ENCODE measurements at regions not wholly inside any gene's neighbourhood (a gene's known extent, or its start where the extent isn't known, plus 50 kb on each side); places are given as distances from the start of the nearest gene placed in this dataset.

DNA sequence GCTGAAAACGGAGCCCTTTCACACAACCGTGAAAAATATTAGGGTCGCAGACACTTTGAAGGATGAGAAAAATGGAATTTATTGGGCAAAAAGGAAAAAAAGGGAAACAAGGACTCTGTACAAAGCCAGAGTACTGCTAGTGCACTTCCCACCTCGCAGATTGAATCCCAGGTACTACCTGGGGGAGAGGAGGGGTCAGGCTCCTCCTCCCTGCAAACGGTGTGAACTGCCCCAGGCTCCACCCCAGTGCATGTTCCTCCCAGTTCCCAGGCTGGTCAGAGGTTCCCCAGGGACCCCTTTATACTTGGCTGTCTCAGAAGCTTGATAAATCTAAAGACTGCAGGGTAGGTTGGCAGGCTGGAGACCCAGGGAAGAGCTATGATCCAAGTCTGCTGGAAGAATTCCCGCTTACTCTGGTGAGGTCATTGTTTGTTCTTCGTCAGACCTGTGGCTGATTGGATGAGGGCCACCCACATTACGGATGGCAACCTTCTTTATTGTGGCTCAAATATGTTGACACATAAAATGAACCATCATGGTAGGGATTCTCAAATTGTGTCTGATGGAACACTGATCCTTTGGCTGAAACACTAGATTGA lies 290.4 kb upstream of the POU3F3 start:
- no peak for DNase-seq (ENCODE audit: low spot score in 2 of 2, unreplicated experiment in 2 of 2)
- H3K4me1 Mint-ChIP-seq, result no peaks in the 10 kb centered on the region
- no peaks in the 10 kb centered on the region for H3K36me3 Mint-ChIP-seq
- no peaks in the 10 kb centered on the region for H3K9me3 Mint-ChIP-seq
- H3K27me3 Mint-ChIP-seq (ENCODE audit: low read depth), result peaks cover 48% of the 10 kb centered on the region
- TF ChIP-seq, protein P1, sequence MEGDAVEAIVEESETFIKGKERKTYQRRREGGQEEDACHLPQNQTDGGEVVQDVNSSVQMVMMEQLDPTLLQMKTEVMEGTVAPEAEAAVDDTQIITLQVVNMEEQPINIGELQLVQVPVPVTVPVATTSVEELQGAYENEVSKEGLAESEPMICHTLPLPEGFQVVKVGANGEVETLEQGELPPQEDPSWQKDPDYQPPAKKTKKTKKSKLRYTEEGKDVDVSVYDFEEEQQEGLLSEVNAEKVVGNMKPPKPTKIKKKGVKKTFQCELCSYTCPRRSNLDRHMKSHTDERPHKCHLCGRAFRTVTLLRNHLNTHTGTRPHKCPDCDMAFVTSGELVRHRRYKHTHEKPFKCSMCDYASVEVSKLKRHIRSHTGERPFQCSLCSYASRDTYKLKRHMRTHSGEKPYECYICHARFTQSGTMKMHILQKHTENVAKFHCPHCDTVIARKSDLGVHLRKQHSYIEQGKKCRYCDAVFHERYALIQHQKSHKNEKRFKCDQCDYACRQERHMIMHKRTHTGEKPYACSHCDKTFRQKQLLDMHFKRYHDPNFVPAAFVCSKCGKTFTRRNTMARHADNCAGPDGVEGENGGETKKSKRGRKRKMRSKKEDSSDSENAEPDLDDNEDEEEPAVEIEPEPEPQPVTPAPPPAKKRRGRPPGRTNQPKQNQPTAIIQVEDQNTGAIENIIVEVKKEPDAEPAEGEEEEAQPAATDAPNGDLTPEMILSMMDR (IDR thresholded peaks at IDR 0.05; ENCODE audit: unreplicated experiment), result no peak
- no peak overlapping the region for H3K4me3 Mint-ChIP-seq
- no peak overlapping the region for H3K27ac Mint-ChIP-seq

DNA sequence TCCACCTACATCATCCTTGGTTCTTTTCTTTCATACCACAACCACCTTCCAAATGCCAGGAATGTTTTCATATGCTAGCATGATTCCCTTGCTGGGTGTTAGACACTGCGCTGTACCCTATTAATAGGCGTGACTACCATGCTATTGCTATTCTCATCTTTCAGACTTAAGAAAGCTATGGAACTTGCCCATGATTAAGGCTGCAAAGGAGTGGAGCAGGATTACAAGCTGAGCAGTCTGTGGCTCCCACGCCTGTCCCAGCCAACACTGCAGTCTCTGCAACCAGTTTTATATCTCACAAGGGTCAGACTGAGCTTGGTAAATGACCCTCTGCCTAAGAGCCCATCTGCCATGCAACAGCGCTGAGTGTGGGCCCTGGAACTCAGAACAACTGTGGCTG lies 285.7 kb upstream of the POU3F3 start:
- H3K27me3 Mint-ChIP-seq (ENCODE audit: low read depth), result peaks cover 15% of the 10 kb centered on the region
- no peak for DNase-seq (ENCODE audit: low spot score in 2 of 2, unreplicated experiment in 2 of 2)
- H3K4me3 Mint-ChIP-seq, result no peak overlapping the region

DNA sequence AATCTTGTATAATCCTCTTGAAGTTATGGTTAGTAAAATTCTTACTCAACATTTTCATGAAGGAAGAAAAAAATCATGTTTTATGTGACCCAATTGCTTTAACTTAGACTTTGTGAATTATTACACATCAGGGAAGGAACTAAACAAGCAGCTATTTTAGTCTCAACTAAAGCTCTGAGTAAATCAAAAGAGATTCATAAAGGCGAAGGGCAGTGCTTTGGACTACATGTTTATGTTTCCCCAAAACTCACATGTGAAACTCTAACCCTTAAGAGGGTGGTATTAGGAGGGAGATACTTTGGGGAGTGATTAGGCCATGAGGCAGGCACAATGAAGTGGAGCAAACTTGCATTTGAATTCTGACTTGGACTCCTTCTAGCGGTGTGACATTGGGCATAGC lies 283.7 kb upstream of the POU3F3 start:
- Mint-ChIP-seq H3K4me1 (no peaks in the 10 kb centered on the region), H3K9me3 (no peaks in the 10 kb centered on the region), H3K27me3 (ENCODE audit: low read depth) (peaks cover 15% of the 10 kb centered on the region), H3K36me3 (no peaks in the 10 kb centered on the region), H3K4me3 (no peak overlapping the region), H3K27ac (no peak overlapping the region)
- no peak for DNase-seq (ENCODE audit: low spot score in 2 of 2, unreplicated experiment in 2 of 2)
- TF ChIP-seq, protein P1 (IDR thresholded peaks at IDR 0.05; ENCODE audit: unreplicated experiment), result no peak

More for the DNA sequence above, 285.7 kb upstream of the POU3F3 start:
- H3K27ac Mint-ChIP-seq, result no peak overlapping the region
- no peaks in the 10 kb centered on the region for H3K36me3 Mint-ChIP-seq
- no peaks in the 10 kb centered on the region for H3K9me3 Mint-ChIP-seq
- TF ChIP-seq, protein P1 (IDR thresholded peaks at IDR 0.05; ENCODE audit: unreplicated experiment), result no peak
- no peaks in the 10 kb centered on the region for H3K4me1 Mint-ChIP-seq

DNA sequence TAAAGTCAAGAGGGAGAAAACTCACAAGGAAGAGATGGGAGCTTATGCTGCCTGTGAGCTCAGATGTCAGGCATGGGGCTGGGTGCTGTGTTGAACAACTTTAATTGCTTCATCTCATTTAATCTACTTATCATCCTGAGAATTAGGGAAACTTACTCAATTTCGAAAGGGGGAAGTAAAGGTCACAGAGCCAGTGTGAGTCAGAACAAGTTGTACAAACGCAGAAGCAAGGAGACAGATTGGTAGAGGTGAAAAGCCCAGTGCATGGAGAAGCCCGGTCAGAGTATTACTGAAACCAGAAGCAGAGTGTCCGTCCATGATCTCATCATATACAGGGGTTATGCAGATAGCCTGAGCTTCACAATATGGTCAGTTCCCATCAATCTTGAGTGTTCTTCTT lies 281.1 kb upstream of the POU3F3 start:
- H3K27ac Mint-ChIP-seq, result no peak overlapping the region
- no peaks in the 10 kb centered on the region for H3K4me1 Mint-ChIP-seq
- H3K36me3 Mint-ChIP-seq, result no peaks in the 10 kb centered on the region
- no peaks in the 10 kb centered on the region for H3K9me3 Mint-ChIP-seq
- H3K27me3 Mint-ChIP-seq (ENCODE audit: low read depth), result peaks cover 18% of the 10 kb centered on the region
- TF ChIP-seq, protein P1 (IDR thresholded peaks at IDR 0.05; ENCODE audit: unreplicated experiment), result no peak
- H3K4me3 Mint-ChIP-seq, result no peak overlapping the region
- DNase-seq (ENCODE audit: low spot score in 2 of 2, unreplicated experiment in 2 of 2), result no peak

DNA sequence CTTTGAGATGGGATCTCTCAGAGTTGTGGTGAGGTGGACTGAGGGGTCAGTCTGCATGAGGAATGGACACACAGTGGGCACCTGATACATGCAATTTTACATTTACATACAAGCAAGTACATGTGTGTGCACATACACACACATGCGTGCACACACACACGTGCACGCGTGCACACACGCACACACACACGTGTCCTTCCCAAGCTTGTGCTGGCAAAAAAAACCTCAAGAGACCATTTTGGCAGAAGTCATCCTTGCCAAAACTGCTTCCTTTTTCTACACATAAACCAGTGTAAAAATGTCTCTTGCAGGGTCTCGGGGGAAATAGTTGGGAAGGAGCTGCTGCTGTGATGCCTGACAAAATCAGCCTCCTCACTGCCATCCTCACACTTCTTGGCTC lies 279.5 kb upstream of the POU3F3 start:
- Mint-ChIP-seq H3K36me3 (no peaks in the 10 kb centered on the region), H3K27ac (no peak overlapping the region), H3K4me3 (no peak overlapping the region), H3K4me1 (no peaks in the 10 kb centered on the region), H3K9me3 (no peaks in the 10 kb centered on the region), H3K27me3 (ENCODE audit: low read depth) (peaks cover 18% of the 10 kb centered on the region)
- TF ChIP-seq, protein P1 (IDR thresholded peaks at IDR 0.05; ENCODE audit: unreplicated experiment), result no peak
- DNase-seq (ENCODE audit: low spot score in 2 of 2, unreplicated experiment in 2 of 2), result no peak

DNA sequence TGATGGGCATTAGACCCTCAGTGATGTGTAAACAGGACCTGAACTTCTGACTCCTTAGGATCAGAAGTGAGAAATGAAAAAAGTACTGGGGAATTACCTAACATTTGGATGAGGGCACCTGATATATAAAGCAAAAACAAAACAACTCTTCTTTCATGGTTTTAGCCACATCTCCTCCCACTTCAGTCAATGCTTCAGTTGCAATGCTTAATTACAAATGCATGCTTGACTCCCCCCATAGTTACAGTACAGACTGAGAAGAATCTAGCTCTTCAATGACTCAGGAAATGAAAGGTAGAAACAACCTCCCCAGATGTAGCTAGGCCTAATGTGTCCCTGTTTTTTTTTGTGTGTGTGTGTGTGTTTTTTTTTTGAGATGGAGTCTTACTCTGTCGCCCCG lies 276.8 kb upstream of the POU3F3 start:
- Mint-ChIP-seq H3K27ac (no peak overlapping the region), H3K9me3 (no peaks in the 10 kb centered on the region), H3K27me3 (ENCODE audit: low read depth) (peaks cover 19% of the 10 kb centered on the region), H3K36me3 (no peaks in the 10 kb centered on the region), H3K4me1 (peaks cover under 1% of the 10 kb centered on the region), H3K4me3 (no peak overlapping the region)
- DNase-seq (ENCODE audit: low spot score in 2 of 2, unreplicated experiment in 2 of 2), result no peak
- TF ChIP-seq, protein P1 (IDR thresholded peaks at IDR 0.05; ENCODE audit: unreplicated experiment), result no peak
